DMS153 treated with DMSO at 0.1 percent for 48 hours (cell line): ENCODE measurements at regions not wholly inside any gene's neighbourhood (a gene's known extent, or its start where the extent isn't known, plus 50 kb on each side); places are given as distances from the start of the nearest gene placed in this dataset.

Source experiments
- DNase-seq: peaks from one replicate; lab custom pipeline; 2025; ENCODE audit not compliant: unreplicated experiment; lab: John Stamatoyannopoulos, UW

GRCh38 chrX:38856670-38857265, 55.5 kb downstream of the MID1IP1 start:
- DNase-seq: no peak

DNA sequence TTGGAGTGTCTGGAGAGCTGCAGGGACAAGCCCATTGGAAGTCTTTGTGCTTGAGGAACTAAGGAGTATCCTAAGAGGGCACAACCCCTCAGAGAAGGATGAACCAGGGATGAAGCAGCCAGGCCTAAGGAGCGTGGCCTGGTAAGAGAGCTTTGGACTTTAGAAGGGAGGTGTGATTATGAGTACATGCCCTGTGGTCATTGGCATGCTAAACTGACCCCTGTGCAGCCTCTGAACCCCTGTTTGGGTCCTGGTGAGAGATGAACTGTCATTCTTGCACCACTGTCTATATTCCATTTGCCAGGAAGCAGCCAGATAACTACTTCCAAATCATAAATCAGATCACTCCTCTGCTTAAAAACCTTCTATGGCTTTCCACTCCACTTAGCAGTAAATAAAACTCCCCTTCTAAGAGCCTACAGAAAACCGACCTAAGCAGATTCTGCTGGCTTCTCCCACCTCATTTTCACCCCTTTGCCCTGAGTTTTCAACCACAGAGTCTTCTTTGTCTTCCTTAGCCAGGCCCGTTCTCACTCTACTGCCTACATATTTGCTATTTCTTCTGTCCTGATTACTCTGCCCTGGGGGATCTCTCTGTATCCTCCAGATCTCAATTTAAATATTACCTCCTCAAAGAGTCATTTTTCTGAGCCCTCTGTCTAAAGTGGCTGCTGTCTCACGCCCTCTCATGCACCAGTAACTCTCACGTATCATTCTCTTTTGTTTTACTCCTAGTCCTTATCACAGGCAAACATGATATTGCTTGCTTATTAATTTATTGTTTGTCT, 56.7 kb downstream of the MID1IP1 start:
- no peak for DNase-seq

DNA sequence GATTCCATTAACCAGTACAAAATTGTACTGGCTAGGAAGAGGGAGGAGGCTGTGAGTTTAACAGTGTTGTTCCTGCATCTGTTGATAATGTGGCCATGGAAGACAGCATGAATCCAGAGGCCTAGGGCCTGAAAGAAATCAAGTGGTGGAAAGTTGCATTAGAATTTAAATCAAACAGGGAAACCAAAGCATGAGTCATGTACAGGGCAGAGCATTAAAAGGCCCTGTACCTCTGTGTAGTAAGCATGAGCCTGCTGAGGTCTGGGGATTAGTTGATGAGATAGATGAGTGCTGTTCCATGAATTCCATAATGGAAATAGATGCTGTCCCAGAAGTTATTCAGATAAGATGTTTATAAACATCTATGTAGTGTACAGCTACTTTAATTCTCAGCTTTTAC, 58.3 kb downstream of the MID1IP1 start:
- no peak for DNase-seq

- DNase-seq: no peak
These were observed 59.1 kb downstream of the MID1IP1 start for GRCh38 chrX:38860106-38861013.

DNA sequence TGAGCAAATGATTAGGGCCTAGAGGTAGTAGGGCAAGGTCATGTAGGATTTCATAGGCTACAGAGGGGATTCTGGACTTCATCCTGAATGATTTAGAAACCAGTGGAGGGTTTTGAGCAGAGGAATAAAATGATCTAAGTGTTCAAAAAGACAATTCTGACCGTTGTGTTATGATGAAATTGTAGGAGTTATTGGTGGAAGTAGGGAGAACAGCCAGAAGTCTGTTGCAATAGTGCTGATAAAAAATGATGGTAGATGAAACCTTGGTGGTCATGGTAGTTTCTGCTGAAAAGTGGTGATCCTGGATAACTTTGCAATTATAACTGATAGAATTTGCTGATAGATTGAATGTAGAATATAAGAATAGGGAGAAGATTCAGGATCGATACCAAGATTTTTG, 60.2 kb downstream of the MID1IP1 start:
- no peak for DNase-seq

DNA sequence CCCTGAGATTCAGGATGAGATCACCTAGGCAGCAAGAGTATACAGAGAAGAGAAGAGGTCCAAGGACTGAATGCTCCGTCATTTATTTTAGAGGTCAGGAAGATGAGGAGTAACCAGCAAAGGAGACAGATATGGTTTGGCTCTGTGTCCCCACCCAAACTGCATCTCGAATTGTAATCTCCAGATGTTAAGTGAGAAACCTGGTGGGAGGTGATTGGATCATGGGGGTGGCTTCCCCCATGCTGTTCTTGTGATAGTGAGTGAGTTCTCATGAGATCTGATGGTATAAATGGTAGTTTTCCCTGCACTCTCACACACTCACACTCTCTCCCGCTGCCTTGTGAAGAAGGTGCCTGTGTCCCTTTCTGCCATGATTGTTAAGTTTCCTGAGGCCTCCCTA, 60.8 kb downstream of the MID1IP1 start:
- no peak for DNase-seq

DNA sequence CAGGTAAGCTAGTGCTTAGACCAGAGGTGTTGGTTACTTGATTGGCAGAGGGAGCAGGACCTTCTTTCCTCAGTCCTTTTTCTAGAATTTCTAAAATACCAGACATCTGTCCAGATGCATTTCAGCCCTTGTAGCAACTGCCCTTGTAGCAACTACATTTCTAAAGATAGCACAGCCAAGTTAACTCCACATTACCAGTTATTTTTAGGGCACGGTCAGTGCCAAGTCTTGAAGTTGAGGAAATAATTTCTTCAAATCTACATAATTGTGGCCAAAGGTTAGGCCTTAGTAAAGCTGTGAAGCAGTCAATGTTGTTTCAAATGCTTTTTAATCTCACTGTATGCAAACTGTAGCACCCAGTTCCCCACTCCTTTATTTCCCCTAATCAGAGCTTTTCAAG, 62.9 kb downstream of the MID1IP1 start:
- DNase-seq: no peak

DNA sequence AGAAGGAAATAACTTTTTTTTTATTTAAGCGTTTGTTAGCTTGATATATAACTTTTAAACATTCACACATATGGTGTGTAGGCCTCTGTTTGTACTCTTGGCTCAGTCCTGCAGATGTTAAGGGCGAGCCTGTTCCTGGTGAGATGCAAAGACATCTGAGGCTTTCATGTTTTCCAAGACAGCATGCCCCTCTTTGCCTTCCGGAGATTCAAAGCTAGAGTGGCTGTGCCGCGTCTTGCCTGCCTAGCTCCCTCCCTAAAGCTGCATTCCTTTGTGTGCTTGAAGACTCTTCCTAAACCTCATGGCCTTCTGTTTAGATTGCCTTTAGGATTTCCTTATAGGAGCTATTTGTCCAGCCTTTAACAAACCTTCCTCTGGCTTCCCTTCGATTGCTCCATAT, 67.1 kb downstream of the MID1IP1 start:
- DNase-seq: no peak

- DNase-seq: no peak
These were observed 67.7 kb downstream of the MID1IP1 start for GRCh38 chrX:38868941-38869401.

DNA sequence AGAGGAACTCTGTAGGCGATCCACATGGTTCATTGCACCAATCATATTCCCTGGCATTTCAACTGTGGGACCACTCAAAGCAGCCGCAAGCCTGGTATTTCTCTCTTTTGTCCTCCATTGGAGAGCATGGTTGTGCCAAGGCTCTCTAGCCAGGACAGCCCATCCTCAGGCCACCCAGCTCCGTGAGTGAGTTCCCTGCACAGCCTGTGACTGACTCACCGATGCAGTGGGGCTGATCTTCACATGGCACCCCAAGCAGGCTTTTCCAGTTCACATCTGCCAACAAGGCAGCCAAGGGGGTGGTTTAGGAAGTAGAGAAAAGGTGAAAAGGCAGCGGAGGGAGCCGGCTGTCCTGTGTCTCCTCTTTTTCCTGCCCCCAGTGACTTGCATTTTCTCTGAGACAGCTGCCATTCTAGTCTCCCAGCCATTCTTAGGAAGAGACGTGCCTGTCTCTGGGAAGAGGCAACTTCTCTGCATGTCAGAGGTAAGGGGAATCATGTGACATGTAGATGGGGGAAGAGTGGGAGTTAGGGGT, 69.2 kb downstream of the MID1IP1 start:
- DNase-seq: no peak

DNA sequence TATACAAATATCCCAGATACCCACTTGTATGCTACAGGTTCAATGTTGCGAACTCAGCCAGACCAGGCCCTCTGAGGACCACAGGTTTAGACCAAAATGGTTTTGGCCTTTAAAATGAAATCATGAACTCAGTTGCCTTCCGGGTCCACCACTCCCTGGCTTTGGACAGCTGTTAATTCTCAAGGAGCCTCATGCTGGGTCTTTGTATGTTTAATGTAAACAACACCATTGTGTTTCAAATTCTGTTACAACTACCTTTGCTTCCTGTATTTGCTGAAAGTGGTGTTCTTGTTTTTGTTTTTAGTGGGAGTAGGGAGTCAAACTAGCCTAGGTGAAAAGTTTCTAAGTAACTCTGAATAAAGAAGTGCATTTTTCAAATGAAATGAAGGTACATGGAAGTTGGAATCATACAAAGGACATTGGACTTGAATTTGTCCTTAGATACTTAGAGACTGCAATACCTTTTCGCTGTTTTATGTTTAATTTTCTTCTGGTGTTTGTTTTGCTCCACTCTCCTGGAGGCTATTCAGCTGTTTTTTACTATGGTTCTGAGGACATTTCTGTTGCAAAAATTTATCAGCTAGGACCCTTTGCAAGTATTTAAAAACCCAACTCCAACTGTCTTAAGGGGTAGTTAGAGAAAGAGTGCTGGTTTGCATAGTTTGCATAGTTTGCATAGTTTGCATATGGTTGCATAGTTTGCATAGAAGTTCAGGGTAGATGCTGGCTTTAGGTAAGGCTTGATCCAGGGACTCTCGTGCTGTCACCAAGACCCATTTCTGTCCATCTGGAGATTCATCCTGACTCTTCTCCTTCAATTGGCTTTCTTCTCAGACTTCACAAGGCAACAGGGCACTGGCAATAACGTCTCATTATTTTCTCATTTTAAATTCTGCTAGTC, 70.1 kb downstream of the MID1IP1 start:
- DNase-seq: no peak

DNA sequence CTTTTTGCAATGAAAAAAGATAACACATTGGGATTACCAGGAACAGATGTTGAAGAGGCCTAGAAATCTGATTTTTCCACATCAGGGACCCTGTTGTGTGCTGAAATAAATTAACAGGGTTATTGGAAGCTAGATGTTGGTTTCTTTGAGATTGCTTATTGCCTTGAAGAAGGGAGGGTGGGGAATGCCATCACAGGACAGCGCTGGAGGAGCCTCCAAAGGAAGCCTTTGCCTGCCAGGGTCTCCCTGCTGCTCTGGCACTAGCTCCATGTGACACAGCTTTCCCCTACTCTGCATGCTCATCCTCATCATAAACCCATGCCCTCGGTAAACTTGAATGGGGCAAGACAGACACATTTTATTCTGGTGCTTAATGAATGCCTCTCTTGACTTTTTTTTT, 76.1 kb downstream of the MID1IP1 start:
- no peak for DNase-seq

- no peak for DNase-seq
These were observed 77.5 kb downstream of the MID1IP1 start for GRCh38 chrX:38878641-38879340.

GRCh38 chrX:38879631-38880220, 78.5 kb downstream of the MID1IP1 start:
- DNase-seq: peak; percentile 8

GRCh38 chrX:38880296-38880854, 79.1 kb downstream of the MID1IP1 start:
- no peak for DNase-seq

DNA sequence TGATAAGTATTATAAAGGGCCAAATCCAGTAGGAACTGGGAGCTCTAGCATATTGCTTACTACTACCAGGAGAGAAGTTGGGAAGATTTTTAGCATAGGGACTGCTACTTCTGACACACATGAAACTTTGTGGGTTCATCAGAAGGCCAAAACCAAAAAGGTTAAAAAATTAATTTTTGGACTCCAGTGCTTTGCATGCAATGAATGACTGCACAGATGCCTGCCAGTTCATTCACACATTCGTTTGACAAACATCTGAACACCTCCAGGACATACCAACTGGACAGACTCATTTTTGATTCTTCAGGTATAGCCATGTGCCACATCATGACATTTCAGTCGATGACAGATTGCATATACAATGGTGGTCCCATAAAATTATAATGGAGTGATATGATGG, 79.8 kb downstream of the MID1IP1 start:
- no peak for DNase-seq

DNA sequence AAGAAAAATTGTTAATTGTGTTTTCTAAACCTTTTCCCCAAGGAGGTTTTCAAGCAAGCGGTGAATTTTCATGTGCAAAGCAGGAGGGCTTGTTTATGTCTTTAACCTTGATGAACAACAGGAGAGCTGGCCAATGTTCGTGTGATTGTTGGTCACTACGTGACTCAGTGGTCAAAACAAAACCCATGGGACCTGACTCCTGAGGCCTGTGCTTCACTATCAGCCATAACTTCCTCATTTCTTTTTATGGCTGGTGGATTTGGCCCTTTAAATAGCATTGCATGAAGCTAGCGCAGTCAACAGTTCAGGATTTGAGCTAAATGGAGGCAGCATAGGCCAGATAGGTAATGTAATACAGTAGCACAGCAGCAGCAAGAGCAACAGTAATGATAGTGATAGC, 80.5 kb downstream of the MID1IP1 start:
- no peak for DNase-seq

DNA sequence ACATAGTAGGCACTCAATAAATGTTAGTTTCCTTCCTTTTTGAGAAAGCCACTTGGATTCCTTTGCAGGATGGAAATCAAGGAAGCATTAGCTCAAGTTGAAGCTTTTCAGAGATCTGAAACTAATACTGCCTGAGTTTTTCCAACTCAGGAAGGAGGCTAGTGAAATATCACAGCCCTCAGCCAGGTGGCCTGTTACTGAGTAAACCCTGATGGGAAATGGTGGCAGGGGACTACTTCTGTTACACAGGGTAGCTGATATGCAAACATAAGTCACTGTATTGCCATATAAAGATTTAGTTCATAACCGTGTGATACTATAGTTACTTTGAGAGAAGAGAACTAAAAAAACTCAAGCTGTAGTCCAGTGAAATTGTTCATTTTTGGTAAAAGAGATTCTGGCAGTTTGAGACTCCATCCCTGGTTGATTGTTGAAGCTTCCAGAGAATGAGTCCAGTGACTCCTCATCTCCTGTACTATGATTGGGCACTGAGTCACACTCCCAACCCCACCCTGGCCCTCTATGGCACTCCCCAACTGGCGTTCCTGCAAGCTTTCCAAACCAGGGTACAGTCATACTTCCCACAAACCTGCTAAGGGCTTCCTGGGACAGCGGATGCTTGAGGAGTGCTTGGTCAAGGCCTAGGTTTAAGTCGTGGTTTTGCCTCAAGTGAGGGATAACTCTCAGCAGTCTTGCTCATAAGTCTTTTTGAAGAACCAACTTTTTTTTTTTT, 81.8 kb downstream of the MID1IP1 start:
- DNase-seq: no peak
